H1 (cell line): ENCODE measurements at regions not wholly inside any gene's neighbourhood (a gene's known extent, or its start where the extent isn't known, plus 50 kb on each side); places are given as distances from the start of the nearest gene placed in this dataset.

Experiments
- EZH2 ChIP-seq: fragments of 200-600 bp; sonication (generic); IDR thresholded peaks from 2 replicates; pipeline ENCODE4 v1.7.1; 2012; ENCODE audit warnings: low read depth, mild to moderate bottlenecking, moderate library complexity, low read length, inconsistent platforms; ENCODE audit not compliant: severe bottlenecking
- TF ChIP-seq, protein P1 (sequence below): IDR thresholded peaks from 2 replicates; pipeline ENCODE4 v1.6.1; 2012; ENCODE audit warnings: inconsistent platforms

DNA sequence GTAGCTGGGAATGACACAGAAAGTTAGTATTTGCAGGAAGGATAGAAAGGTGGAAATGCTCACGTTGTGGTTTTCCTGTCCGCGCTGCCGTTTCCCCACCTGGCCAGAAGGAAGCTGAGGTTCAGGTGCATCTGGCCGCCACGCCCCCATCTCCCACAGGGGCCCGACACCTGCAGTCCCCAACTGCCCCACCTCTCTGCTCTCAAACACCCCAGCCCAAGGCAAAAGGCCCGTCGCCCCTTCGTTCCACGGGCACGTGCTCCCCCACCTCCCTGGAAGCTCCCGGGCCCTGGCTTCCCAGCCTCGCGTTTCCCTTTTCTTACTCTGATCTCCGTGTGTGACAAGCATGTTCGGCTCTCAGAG, 985.1 kb downstream of the BRD1 start:
- no peak for TF ChIP-seq EZH2
- TF ChIP-seq, protein P1, sequence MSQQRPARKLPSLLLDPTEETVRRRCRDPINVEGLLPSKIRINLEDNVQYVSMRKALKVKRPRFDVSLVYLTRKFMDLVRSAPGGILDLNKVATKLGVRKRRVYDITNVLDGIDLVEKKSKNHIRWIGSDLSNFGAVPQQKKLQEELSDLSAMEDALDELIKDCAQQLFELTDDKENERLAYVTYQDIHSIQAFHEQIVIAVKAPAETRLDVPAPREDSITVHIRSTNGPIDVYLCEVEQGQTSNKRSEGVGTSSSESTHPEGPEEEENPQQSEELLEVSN = no peak
